GM18508 (cell line): ENCODE measurements at regions not wholly inside any gene's neighbourhood (a gene's known extent, or its start where the extent isn't known, plus 50 kb on each side); places are given as distances from the start of the nearest gene placed in this dataset.
"Not testable (repeated sequence)": the region's sequence is repeated elsewhere in the genome, so short reads cannot be mapped to it uniquely, and the experiment has no call there.

ENCODE experiments used
- ATAC-seq: cut with Tn5 transposase; IDR thresholded peaks from one replicate; pipeline ENCODE4 v1.9.1; 2021; ENCODE audit warnings: moderate number of reproducible peaks; ENCODE audit not compliant: insufficient read depth, unreplicated experiment

GRCh38 chrX:138778576-138778909 is 67.0 kb upstream of the FGF13 start:
- not testable (repeated sequence) for ATAC-seq

- not testable (repeated sequence) for ATAC-seq
These were observed 66.5 kb upstream of the FGF13 start for GRCh38 chrX:138777908-138778575.

DNA sequence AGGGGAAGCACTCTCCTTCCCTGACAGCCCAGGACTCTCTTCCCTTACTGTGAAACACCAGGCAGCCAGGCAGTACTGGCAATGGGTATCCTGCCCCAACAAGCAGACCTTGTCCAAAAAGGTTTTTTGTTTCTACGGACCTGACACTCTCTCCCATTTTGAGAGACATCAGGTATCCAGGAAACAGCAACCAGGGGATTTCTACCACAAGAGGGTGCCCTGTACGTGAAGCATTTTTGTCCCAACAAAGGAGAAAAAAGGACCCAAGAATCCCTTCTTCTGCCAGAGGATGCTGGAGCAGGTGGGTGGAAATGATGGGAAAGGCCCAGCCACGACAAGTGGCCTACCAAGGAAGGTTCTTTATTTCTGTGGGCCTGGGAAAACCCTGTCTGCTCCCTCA is 65.7 kb upstream of the FGF13 start:
- ATAC-seq = no peak

DNA sequence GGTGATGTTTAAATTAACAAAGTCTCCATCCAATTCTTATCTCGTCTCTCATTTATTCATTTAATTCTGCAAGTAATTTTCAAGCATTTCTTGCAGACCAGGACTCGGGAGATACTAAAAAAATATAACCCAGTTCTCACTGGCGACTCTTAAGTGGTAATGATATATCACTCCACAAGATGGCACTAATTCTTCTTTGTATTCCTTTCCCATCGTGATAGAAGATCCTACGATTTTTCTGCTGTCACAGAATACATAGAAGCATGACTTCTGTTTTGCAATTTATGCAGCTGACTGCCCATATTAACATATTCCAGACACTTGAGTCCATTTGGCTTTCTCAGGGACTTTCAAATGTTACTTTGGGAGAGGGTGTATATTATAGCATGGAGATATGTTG is 64.0 kb upstream of the FGF13 start:
- ATAC-seq = no peak

DNA sequence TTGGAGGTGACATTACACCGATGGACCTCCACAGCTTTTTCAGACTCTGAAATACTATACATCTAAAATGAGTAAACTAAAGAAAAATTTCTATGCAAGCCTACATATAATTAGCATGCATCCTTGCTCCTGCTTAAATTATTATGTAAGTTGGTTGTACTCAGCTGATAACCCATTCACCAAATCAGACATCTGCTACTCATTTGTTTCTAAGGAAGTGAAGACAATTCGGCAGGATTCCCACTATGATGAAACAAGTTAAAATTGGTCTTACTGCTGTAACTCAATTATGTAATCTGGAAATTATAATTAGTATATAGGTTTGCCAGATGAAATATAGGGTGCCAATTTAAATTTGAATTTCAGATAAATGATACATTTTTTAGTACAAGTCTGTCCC is 59.5 kb upstream of the FGF13 start:
- no peak for ATAC-seq

DNA sequence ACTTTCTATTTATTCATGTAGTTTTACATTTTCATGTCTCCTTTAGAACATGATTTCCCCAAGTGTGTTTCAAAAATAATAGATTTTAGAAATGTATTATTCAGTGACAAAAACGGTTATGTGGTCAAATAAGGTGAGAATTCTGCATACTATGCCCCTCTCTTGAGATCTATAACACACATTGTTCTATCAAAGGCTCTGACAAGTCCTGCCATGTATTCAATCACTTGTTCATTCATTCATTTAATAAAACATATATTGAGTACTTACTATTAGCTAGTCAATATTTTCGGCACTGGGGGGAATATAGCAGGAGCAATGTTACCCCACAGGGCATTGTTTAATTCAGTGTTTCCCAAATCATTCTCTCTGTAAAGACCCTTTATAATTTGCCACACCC is 58.4 kb upstream of the FGF13 start:
- no peak for ATAC-seq

DNA sequence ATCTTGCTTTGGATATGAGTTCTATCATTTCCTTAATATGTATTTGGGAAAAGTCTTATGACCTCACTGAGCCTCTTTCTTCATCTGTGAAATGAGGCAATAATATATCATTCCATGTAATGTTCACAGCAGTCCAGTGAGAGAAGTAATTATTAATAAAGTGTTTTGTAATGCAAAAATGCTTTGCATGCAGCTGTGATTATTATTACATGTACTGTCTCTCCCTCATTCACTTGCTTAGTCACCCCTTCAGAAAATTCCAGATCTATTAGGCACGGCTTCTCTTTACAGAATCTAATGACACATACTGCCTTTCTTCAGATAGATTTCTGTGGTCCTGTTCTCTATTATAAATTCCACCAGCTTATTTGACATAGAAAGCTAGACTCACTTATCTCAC is 53.5 kb upstream of the FGF13 start:
- no peak for ATAC-seq

DNA sequence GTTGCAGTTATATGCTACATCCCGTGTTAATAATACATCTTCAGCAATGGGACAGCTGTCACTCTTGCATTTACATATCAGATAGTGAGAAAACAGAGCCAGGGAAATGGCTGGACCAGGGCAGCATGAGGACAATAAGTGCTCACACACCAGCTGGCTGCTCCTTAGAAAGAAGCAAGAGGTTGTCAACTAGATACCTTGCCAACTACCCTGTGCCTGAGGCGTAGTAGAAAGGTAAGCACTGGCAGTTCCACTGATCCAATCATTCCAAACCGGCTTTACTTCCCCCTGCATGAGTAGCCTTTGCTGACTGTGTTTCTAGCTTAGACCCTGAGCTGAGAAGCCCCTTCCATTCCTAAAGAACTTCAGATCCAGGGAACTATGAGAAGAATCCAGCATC is 52.2 kb upstream of the FGF13 start:
- ATAC-seq = no peak

GRCh38 chrX:138761380-138761779 is 49.9 kb upstream of the FGF13 start:
- no peak for ATAC-seq
